NOMO-1 (cell line): ENCODE measurements at regions not wholly inside any gene's neighbourhood (a gene's known extent, or its start where the extent isn't known, plus 50 kb on each side); places are given as distances from the start of the nearest gene placed in this dataset.
A peak's percentile ranks its signal among the peaks of the same experiment; 100 is the strongest.
"Not testable (repeated sequence)": the region's sequence is repeated elsewhere in the genome, so short reads cannot be mapped to it uniquely, and the experiment has no call there.

Experiments
- DNase-seq, 2 experiments: peaks; one replicate each; lab custom pipeline; 2025; ENCODE audit not compliant: unreplicated experiment in 2 of 2; lab: John Stamatoyannopoulos, UW

- DNase-seq, result no peak
These were observed 204.2 kb downstream of the EMX2 start for GRCh38 chr10:117746541-117747448.

- DNase-seq, result no peak
These were observed 205.1 kb downstream of the EMX2 start for GRCh38 chr10:117747636-117748035.

DNA sequence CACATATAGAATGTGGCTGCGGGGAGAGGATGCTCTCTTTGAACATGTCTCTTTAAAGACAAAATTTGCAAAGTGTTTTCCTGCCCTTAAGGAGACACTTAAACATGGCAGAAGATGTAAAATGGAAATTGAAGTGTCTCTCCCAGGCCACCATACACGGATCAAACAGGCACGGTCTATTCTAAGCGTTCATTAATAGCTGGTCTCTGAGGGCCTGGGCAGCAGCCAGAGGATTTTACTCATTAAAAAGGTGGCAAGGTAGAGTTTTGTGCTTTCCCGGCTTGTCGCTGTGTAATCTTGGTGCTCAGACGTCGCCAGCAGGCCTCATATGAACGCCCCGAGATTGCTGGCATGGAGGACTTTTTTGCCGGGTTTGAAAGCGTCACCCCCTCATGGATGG, 205.5 kb downstream of the EMX2 start:
- no peak for DNase-seq

DNA sequence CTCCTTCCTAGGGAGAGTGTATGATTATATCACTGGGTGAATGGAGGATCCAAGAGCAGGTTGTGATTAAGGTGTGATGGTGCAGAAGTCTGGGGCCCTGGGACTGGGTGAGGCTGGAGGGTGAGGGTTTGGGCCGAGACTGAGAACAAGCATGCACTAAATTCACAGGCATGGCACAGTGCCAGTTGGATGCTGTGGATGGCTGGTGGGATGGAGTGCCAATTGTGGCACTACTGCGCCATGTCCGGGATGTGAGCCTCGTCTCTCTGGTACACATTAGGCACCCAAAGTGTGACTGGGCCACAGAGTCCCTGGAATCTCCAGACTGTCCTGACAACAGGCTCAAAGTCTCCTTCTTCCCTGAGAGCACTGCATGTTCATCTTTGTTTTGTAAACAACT, 208.1 kb downstream of the EMX2 start:
- DNase-seq, result no peak

- DNase-seq, result no peak
These were observed 208.7 kb downstream of the EMX2 start for GRCh38 chr10:117751259-117751658.

GRCh38 chr10:117752103-117752502, 209.6 kb downstream of the EMX2 start:
- DNase-seq, result no peak

DNA sequence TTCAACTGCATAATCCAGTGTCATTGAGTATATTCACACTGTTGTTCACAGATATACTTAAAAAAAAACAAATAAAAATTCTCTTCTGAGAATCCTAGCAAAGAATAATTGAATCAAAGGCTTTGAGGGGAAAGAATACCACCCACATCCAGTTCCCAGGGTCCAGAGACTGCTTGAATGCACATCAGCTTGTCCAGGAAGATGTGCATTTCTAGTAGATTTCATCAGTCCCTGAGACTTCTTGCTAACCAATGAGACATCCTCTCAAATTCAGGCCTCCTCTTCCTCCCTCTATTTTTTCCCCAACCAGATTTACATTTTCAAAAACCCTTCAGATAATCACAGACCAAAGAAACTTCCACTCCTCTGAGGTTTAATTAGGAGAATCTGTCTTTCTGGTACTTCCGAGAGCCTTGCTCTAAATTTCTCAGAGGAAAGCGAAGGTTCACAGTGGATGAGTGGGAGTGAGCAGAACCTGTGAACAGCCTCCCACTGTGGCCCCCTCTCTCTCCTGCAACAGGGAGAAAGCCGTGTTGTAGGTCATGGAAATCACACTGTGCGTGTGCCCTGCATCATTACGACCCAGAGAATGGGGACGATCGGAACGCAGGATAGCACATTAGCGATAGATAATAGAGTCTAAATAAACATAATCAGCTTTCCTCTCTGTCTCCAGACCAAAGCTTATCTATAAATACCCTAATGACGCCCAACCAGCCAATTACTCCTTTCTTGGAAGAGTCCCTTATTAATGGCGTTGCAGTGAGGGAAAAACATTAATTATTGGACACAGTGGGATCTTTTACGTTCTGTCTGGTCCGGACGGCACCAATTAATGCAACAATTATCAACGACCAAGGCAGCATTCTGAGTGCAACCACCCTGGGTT, 212.5 kb downstream of the EMX2 start:
- DNase-seq, result no peak

DNA sequence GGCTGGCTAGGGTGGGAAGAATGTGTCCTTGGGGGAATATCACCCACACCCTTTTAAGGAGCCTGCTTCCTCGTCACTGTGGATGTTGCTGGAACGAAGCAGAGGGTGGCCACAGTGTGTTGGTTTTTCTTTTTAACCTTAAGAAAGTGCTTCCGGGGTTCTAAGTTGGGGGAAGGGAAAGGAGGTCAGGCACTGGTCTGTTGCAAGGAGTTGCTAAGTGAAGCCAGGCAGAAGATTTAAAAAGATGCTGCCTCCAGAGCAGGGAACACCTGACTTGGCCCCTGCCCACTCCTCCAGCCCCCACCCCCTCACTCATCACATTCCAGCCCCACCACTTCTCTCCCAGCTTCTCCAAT, 213.1 kb downstream of the EMX2 start:
- no peak for DNase-seq

GRCh38 chr10:117757086-117757720, 214.7 kb downstream of the EMX2 start:
- DNase-seq, result no peak

- no peak for DNase-seq
These were observed 216.7 kb downstream of the EMX2 start for GRCh38 chr10:117759266-117759665.

- no peak for DNase-seq
These were observed 219.1 kb downstream of the EMX2 start for GRCh38 chr10:117761695-117762094.

- DNase-seq, result no peak
These were observed 219.7 kb downstream of the EMX2 start for GRCh38 chr10:117762126-117762818.

GRCh38 chr10:117762819-117763172, 220.2 kb downstream of the EMX2 start:
- peak; percentile 7 for DNase-seq

DNA sequence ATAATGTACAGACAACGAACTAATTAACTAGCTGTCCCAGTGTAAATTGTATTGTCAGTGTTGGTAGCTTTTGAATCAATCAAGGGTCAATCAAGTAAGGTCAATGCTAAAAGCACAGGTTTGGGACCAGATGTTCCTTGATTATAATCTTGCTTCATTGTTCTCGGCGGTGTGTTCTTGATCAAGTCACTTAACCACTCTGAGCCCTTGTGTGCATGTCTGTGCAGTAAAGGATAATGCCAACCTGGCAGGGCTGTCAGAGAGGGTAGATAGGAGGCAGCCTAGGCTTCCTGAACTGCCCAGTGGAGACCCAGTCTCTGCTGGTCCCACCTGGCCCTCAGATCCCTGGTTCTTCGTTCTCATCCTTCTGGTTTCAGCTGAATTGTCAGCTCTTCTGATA, 221.0 kb downstream of the EMX2 start:
- no peak for DNase-seq

DNA sequence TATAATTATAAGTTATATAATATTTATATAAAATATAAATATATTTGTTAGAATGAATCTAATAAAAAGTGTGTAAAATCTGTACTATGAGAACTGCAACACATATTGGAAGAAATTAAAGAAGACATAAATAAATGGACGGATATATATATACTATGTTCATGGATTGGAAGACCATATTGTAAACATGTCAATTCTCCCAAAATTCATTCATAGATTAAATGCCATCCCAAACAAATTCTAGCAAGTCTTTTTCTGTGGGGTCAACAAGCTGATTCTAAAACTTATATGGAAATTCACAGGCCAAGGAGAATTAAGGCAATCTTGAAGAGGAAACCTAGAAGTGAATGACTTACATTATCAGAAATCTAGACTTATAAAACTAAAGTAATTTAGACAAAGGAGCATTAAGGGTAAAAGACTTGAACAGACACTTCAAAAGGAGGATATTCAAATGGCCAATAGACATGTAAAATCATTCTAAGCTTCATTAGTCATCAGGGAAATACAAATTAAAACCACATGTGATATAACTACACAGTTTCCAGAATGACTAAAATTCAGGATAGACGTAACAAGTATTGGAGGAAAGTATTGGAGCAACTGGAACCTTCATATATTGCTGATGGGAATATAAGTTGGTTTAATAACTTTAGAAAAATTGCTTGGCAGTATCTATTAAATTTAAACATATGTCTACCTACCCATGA, 225.9 kb downstream of the EMX2 start:
- no peak for DNase-seq

- DNase-seq, result no peak
These were observed 233.0 kb downstream of the EMX2 start for GRCh38 chr10:117775526-117775925.

GRCh38 chr10:117777222-117777621, 234.7 kb downstream of the EMX2 start:
- DNase-seq, result not testable (repeated sequence)

DNA sequence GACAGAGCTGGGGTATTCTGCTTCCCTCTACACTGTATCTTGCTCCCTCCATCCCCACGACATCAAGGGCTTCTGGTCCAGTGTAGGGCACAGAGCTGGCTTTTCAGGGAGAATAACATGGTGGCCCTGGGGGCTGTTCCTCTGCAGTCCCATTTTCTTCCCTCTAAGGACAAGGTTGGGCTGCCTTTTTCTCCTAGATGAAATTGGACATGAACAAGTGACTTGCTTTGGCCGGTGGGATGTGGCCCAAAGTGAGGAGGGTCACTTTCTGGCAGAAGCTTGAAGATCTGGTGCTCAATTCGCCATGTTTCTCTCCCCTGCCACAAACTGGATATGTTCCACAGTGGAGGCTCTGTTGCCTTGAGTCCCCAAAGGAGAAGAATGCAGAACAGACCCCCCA, 235.7 kb downstream of the EMX2 start:
- no peak for DNase-seq

GRCh38 chr10:117780411-117780810, 237.9 kb downstream of the EMX2 start:
- no peak for DNase-seq

DNA sequence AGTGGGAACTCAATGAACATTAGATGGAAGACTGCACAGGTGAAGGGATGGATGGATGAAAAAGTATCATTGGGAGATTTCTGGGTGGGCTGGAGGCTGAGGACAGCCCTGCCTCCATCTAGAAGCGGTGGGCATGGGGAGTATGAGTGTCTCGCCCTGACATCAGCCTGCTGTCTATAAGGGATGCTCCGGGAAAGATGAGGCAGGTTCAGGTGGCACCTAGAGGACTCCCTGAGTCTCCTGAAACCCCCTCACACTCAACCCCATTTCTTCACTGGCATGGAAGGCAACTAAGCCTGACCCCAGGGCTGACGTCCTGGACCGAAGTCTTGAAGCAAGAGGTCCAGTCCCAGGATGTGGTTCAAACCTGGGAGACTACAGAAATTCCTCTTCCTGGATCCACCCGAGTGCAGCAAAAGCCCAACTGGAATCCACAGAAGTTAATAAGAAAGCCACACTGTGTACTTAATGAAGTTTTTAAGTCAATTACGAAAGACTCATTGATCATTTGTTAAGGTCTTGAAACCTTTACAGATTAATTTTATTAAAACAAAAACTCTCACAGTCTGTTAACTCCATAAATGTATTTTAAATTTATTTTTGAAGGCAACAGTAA, 238.8 kb downstream of the EMX2 start:
- DNase-seq, result no peak
